HG03175 (cell line): ENCODE measurements at regions not wholly inside any gene's neighbourhood (a gene's known extent, or its start where the extent isn't known, plus 50 kb on each side); places are given as distances from the start of the nearest gene placed in this dataset.
A peak's percentile ranks its signal among the peaks of the same experiment; 100 is the strongest.

Experiments
- ATAC-seq: cut with Tn5 transposase; IDR thresholded peaks from one replicate; pipeline ENCODE4 v1.9.1; 2021; ENCODE audit warnings: mild to moderate bottlenecking, moderate library complexity; ENCODE audit not compliant: unreplicated experiment

- ATAC-seq, result peak; percentile 74
These were observed 57.6 kb upstream of the SLC6A11 start for GRCh38 chr3:10758304-10759037.

DNA sequence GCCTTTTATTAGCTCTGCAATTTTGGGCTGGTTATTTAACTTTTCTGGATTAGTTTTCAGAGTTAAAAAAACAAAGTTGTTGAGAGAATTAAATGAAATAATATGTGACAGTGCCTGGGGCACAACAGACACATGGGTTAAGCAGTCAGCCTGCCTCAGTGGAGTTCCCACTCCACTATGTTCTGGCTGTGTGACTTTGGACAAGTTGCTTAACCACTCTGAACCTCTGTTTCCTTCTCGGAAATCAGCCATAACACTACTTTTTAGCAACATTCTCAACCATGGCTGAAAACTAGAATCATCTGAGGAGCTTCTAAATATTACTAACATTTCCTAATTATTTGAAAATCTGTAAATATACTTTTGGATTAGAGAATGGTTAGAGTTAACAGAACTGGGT lies 56.5 kb upstream of the SLC6A11 start:
- no peak for ATAC-seq

GRCh38 chr3:10760199-10760598 lies 55.8 kb upstream of the SLC6A11 start:
- no peak for ATAC-seq

DNA sequence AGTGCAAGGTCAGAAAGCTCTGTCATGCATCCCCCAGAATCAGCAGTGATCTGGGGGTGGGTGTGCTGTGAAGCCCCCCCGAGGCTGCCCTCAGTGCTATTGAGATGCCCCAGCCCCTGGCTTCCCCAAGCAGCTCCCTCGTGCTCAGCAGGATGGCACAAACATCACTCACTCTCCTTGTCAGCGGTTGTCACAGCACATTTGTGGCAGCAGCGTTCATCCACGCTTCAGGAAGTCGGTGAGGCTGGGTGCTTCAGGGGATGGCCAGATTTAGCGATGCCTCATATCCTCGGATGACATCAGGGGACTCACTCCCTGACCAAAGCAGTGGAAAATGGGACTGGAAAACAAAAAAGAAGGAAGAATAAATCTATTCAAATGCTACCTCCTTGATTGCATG lies 54.4 kb upstream of the SLC6A11 start:
- no peak for ATAC-seq

GRCh38 chr3:10762116-10762515 lies 53.9 kb upstream of the SLC6A11 start:
- no peak for ATAC-seq

DNA sequence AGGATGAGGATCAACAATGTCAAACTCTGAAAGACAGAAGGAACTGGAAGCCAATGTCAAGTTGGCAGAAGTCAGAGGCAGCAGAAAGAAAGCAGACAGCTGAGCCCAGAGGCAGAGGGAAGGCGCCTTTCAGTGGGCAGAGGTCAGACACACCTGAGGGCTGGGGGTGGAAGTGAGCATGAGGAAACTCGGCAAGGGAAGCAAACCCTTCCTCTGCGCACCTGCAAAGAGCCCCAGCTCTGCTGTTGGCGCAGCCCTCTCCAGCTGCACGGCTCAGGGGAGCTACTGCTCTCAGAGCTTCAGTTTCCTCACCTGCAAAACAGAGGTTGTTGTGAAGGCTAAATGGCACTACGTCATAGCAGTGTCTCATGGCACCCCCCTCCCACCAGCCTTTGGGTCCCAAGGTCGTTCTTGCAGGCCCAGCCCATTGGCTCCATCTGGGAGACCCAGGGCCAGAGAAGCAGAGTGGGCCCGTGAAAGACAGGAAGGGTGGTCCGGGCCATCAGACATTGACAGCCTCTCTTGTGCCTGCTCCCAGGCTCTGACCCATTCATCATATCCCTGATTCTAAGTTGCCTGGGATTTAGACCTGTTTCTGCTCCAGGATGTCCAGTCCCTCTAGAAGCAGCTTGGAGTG lies 53.3 kb upstream of the SLC6A11 start:
- no peak for ATAC-seq

DNA sequence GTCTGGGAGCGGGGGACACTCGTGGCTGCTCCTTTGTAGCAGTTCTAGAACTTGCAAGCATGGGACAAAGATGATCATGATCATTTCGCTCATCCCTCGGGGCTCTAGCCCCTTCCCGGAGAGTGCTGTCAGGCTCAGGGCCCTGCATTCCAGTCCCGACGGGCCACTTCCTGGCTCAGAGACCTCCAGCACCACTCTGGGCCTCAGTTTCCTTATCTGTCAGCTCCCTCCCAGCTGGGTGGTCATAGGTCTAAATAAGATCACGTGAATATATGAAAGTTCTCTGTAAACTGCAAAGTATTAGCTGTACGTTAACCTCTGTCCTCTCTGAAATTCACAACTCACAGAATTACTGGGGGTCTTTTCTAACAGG lies 52.8 kb upstream of the SLC6A11 start:
- no peak for ATAC-seq

- no peak for ATAC-seq
These were observed 52.2 kb upstream of the SLC6A11 start for GRCh38 chr3:10763817-10764258.

- ATAC-seq, result no peak
These were observed 51.6 kb upstream of the SLC6A11 start for GRCh38 chr3:10764259-10765051.

GRCh38 chr3:10766049-10766705 lies 49.9 kb upstream of the SLC6A11 start:
- no peak for ATAC-seq
